Mesendoderm (in vitro differentiated cells): ENCODE measurements at regions not wholly inside any gene's neighbourhood (a gene's known extent, or its start where the extent isn't known, plus 50 kb on each side); places are given as distances from the start of the nearest gene placed in this dataset.

ENCODE experiments used
- DNase-seq: peaks from one replicate; pipeline ENCODE4 v3.0.0; 2013
- H2AK5ac ChIP-seq: 2 replicates; pipeline ENCODE4 v1.6.1; 2013; ENCODE audit warnings: low read length, inconsistent platforms
- H2BK120ac ChIP-seq: 2 replicates; pipeline ENCODE4 v1.6.1; 2013; ENCODE audit warnings: low read depth, mild to moderate bottlenecking, low read length, moderate library complexity, mixed read lengths
- H2BK15ac ChIP-seq: replicated peaks from 2 replicates; pipeline ENCODE4 v1.6.1; 2013; ENCODE audit warnings: low read depth, mild to moderate bottlenecking, moderate library complexity
- H2BK5ac ChIP-seq: 2 replicates; pipeline ENCODE4 v1.6.1; 2013; ENCODE audit warnings: low read length, inconsistent platforms
- H3K18ac ChIP-seq: 2 replicates; pipeline ENCODE4 v1.6.1; 2013; ENCODE audit warnings: mild to moderate bottlenecking, low read length, mixed read lengths
- H3K23ac ChIP-seq: one replicate; pipeline ENCODE4 v1.6.1; 2013; ENCODE audit warnings: low read length
- H3K27ac ChIP-seq: 2 replicates; pipeline ENCODE4 v1.5.1; 2013; ENCODE audit warnings: low read depth, mild to moderate bottlenecking, inconsistent platforms, low read length, moderate library complexity
- H3K27me3 ChIP-seq: 2 replicates; pipeline ENCODE4 v1.6.1; 2013; ENCODE audit warnings: low read length, control low read depth, mild to moderate bottlenecking, inconsistent platforms; ENCODE audit not compliant: insufficient read depth, poor library complexity
- H3K36me3 ChIP-seq: 2 replicates; pipeline ENCODE4 v1.6.1; 2013; ENCODE audit warnings: low read length, inconsistent platforms; ENCODE audit not compliant: control insufficient read depth, insufficient read depth
- H3K4ac ChIP-seq: one replicate; pipeline ENCODE4 v1.6.1; 2013; ENCODE audit warnings: low read depth, mild to moderate bottlenecking, low read length, moderate library complexity
- H3K4me1 ChIP-seq: 2 replicates; pipeline ENCODE4 v1.6.1; 2013; ENCODE audit warnings: low read depth, low read length, inconsistent platforms; ENCODE audit not compliant: control insufficient read depth
- H3K4me2 ChIP-seq: 2 replicates; pipeline ENCODE4 v1.6.1; 2013; ENCODE audit warnings: low read length
- H3K4me3 ChIP-seq: 2 replicates; pipeline ENCODE4 v1.5.1; 2013; ENCODE audit warnings: mild to moderate bottlenecking, low read length
- H3K56ac ChIP-seq: one replicate; pipeline ENCODE4 v1.6.1; 2013; ENCODE audit warnings: low read length
- H3K79me1 ChIP-seq: 2 replicates; pipeline ENCODE4 v1.6.1; 2013; ENCODE audit warnings: low read length, inconsistent platforms
- H3K79me2 ChIP-seq: 2 replicates; pipeline ENCODE4 v1.6.1; 2013; ENCODE audit warnings: mild to moderate bottlenecking, low read length; ENCODE audit not compliant: control insufficient read depth, insufficient read depth
- H3K9ac ChIP-seq: 2 replicates; pipeline ENCODE4 v1.6.1; 2013; ENCODE audit warnings: low read length, inconsistent platforms
- H4K5ac ChIP-seq: one replicate; pipeline ENCODE4 v1.6.1; 2013; ENCODE audit warnings: low read length
- H4K8ac ChIP-seq: one replicate; pipeline ENCODE4 v1.6.1; 2013; ENCODE audit warnings: low read depth, mild to moderate bottlenecking, control low read depth, low read length, moderate library complexity
- WGBS: extraction: QIAGEN DNeasy Blood & Tissue Kit; methylation state at CpG from one replicate; pipeline ENCODE4 v1.1.7; 2013; ENCODE audit warnings: low lambda C conversion rate, missing lambda C conversion rate; ENCODE audit not compliant: insufficient coverage; ENCODE audit errors: extremely low coverage; 5-methylcytosine and 5-hydroxymethylcytosine counted together

DNA sequence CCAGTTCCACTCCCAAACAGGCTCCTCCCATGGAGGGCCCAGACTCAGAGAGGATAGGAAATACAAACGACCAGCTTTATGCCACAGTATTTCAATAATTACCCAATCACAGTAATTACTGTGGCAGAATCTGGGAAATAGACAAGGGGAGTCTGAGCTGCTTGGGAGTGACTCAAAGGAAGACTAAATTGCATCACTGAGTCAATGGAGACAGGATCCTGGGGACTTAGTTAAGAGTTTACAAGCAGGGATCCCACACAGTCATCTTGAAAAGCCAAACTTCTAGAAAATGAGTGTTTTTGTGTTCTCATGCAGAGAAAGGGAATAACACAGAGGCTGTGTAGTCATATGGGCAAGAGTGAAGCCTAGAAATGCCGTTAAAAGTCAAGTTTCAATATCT is 1142.1 kb downstream of the CNTNAP5 start:
- H2BK5ac ChIP-seq: no peak overlapping the region
- H3K27ac ChIP-seq: no peak overlapping the region
- H3K27me3 ChIP-seq: no peaks in the 10 kb centered on the region
- H4K5ac ChIP-seq: no peak overlapping the region
- no peaks in the 10 kb centered on the region for H3K4me1 ChIP-seq
- H3K4me2 ChIP-seq: no peak overlapping the region
- no peaks in the 10 kb centered on the region for H3K79me2 ChIP-seq
- no peak overlapping the region for H3K9ac ChIP-seq
- no peak overlapping the region for H4K8ac ChIP-seq
- DNase-seq: no peak
- H3K56ac ChIP-seq: no peak overlapping the region
- H3K4ac ChIP-seq: no peak overlapping the region
- no peak overlapping the region for H2AK5ac ChIP-seq
- no peak overlapping the region for H2BK120ac ChIP-seq
- no peak overlapping the region for H3K18ac ChIP-seq
- no peak overlapping the region for H3K4me3 ChIP-seq
- no peak overlapping the region for H2BK15ac ChIP-seq
- H3K36me3 ChIP-seq: no peaks in the 10 kb centered on the region
- no peaks in the 10 kb centered on the region for H3K79me1 ChIP-seq
- H3K23ac ChIP-seq: no peak overlapping the region
- no CpG with 5 or more reads among the region's 2 CpGs for WGBS

DNA sequence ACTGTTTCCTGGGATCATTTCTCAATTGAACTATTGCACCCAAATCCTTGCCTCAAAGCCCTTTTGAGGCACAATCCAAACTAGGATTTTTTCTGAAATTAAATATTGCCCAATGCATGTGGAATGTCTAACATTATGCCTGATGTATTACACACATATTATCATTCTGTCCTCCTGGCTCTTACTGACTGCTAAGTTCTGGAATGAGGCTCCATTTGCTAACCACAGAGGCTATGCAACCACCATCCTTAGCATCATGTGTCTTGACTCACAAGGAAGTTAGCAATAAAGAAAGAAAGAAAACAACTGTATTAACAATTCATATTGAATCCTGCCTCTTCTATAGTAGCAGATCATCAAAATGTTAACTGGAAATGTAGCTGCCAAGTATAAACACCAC is 1142.7 kb downstream of the CNTNAP5 start:
- Histone ChIP-seq H3K27ac (no peak overlapping the region), H3K56ac (no peak overlapping the region), H3K4ac (no peak overlapping the region), H3K9ac (no peak overlapping the region), H3K4me1 (no peaks in the 10 kb centered on the region), H2AK5ac (no peak overlapping the region), H3K36me3 (no peaks in the 10 kb centered on the region), H3K23ac (no peak overlapping the region), H3K4me3 (no peak overlapping the region), H3K18ac (no peak overlapping the region), H3K79me1 (no peaks in the 10 kb centered on the region), H3K27me3 (no peaks in the 10 kb centered on the region), H2BK120ac (no peak overlapping the region), H4K8ac (no peak overlapping the region), H4K5ac (no peak overlapping the region), H2BK15ac (no peak overlapping the region), H3K4me2 (no peak overlapping the region), H2BK5ac (no peak overlapping the region), H3K79me2 (no peaks in the 10 kb centered on the region)
- DNase-seq: no peak

DNA sequence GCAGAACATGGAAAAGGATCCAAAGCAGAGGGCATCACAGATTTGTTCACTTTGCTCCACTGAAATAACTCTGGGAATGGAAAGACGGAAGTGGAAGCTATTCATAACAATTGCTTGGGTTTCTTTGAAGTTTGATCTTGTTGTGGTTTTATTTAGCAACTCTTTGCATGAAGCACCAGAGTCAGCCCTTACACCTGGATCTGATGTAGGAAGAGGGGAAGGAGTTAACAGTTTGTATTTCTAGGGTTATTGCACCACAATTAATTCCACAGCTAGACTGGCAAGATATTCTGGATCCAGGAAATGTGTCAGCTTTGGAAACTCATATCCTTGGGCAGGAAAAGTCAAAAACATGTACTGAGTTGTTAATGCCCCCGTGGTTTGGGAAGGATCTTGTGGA is 1143.4 kb downstream of the CNTNAP5 start:
- no peak overlapping the region for H3K27ac ChIP-seq
- H3K4me2 ChIP-seq: no peak overlapping the region
- no peak overlapping the region for H2BK15ac ChIP-seq
- H2BK120ac ChIP-seq: no peak overlapping the region
- no peaks in the 10 kb centered on the region for H3K27me3 ChIP-seq
- no peaks in the 10 kb centered on the region for H3K79me2 ChIP-seq
- no peaks in the 10 kb centered on the region for H3K36me3 ChIP-seq
- WGBS: no CpG with 5 or more reads among the region's 2 CpGs
- H4K5ac ChIP-seq: no peak overlapping the region
- no peaks in the 10 kb centered on the region for H3K79me1 ChIP-seq
- no peak overlapping the region for H2BK5ac ChIP-seq
- DNase-seq: no peak
- H3K56ac ChIP-seq: no peak overlapping the region
- no peak overlapping the region for H3K4me3 ChIP-seq
- H2AK5ac ChIP-seq: no peak overlapping the region
- no peak overlapping the region for H4K8ac ChIP-seq
- H3K4me1 ChIP-seq: no peaks in the 10 kb centered on the region
- H3K23ac ChIP-seq: no peak overlapping the region
- H3K9ac ChIP-seq: no peak overlapping the region
- H3K4ac ChIP-seq: no peak overlapping the region
- H3K18ac ChIP-seq: no peak overlapping the region

DNA sequence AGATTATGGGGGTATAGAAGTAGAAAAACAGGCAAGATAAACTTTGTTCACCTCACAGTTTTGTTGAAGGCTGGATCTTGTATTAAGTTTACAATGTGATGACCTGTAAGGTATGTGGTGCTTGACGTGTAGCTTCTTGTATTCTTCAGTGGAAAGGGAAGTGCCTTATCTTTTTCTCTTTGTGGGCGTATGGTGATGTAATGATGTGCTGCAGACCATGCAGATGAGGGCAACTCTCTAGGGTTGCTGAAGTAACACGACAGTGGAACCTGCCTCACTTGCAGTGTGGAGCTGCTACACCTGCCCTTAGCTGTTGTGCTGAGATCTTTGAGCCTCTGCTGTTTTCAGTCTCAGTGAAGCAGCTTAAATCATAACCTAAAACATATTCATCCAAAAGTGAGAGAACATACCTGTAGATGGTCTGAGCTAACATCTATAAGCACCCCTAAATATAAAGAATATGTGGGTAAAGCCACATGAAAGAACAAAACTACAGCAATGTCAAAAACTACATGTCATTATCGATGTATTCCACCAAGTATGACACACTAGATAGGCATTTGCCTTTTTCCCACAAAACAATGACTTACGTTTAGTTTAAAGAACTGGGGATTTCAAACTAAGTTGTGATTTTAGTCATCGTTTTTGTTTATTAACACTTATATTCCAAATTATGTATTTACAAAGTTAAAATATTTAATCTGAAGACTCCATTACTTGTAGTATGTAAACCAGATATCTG is 1144.1 kb downstream of the CNTNAP5 start:
- no peaks in the 10 kb centered on the region for H3K79me1 ChIP-seq
- H3K36me3 ChIP-seq: no peaks in the 10 kb centered on the region
- no peak overlapping the region for H4K8ac ChIP-seq

DNA sequence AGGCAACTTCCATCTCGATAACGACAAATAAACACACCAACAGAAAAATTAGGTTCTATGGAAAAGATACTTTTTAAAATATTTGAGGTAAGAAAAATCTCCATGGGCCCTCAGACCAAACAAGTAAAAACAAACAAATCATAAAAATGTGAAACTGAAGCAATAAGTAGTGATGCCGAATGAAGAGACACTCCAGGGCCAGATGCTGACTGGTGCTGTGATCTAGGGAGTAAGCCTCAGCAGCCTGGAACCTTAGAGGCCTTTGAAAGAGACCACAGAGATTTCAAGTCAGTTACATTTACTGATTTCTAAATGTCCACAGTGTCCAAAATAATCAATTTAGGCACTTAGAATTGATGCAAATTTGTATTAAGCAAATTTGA is 1144.7 kb downstream of the CNTNAP5 start:
- no peak overlapping the region for H2BK5ac ChIP-seq
- no peak overlapping the region for H3K4ac ChIP-seq
- no peak overlapping the region for H3K4me2 ChIP-seq
- H3K27ac ChIP-seq: no peak overlapping the region
- no peak overlapping the region for H3K18ac ChIP-seq
- no peaks in the 10 kb centered on the region for H3K4me1 ChIP-seq
- H3K27me3 ChIP-seq: no peaks in the 10 kb centered on the region
- no peak overlapping the region for H4K8ac ChIP-seq
- no peak overlapping the region for H3K56ac ChIP-seq
- no peak overlapping the region for H3K9ac ChIP-seq
- H3K36me3 ChIP-seq: no peaks in the 10 kb centered on the region
- H2BK15ac ChIP-seq: no peak overlapping the region
- H4K5ac ChIP-seq: no peak overlapping the region
- no CpG with 5 or more reads among the region's 3 CpGs for WGBS
- H3K79me2 ChIP-seq: no peaks in the 10 kb centered on the region
- H3K79me1 ChIP-seq: no peaks in the 10 kb centered on the region
- no peak overlapping the region for H3K4me3 ChIP-seq
- no peak overlapping the region for H2BK120ac ChIP-seq
- no peak for DNase-seq
- H3K23ac ChIP-seq: no peak overlapping the region
- no peak overlapping the region for H2AK5ac ChIP-seq

More for the DNA sequence above, 1144.1 kb downstream of the CNTNAP5 start:
- H3K79me2 ChIP-seq: no peaks in the 10 kb centered on the region
- H3K18ac ChIP-seq: no peak overlapping the region
- no peak overlapping the region for H2BK15ac ChIP-seq
- H3K23ac ChIP-seq: no peak overlapping the region
- no peak overlapping the region for H3K4me2 ChIP-seq
- peak; percentile 3 for DNase-seq
- H3K4me3 ChIP-seq: no peak overlapping the region
- no peak overlapping the region for H3K4ac ChIP-seq
- H3K56ac ChIP-seq: no peak overlapping the region
- no peaks in the 10 kb centered on the region for H3K27me3 ChIP-seq
- no peak overlapping the region for H3K9ac ChIP-seq
- H2BK5ac ChIP-seq: no peak overlapping the region
- H4K5ac ChIP-seq: no peak overlapping the region
- H2BK120ac ChIP-seq: no peak overlapping the region
- no peak overlapping the region for H3K27ac ChIP-seq
- no CpG with 5 or more reads among the region's 6 CpGs for WGBS
- no peak overlapping the region for H2AK5ac ChIP-seq
- H3K4me1 ChIP-seq: no peaks in the 10 kb centered on the region

DNA sequence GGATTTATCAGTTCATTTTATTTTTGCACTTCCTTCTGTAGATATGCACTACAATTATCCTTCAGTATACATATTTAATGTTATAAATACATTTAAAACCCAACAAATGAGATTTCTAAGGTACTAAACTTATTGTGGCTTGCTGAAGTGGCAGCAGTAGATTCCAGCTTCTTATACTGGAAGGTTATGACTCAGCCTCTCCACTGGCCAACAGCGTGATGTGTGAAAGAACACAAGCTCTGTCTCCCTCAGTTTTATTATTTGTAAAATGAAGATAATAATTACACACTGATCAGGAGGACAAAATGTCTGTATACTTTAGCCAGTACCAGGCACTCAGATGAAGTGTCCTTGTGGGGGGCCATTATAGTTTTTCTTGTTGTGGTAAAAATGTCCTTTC is 1147.1 kb downstream of the CNTNAP5 start:
- Histone ChIP-seq H3K79me2 (no peaks in the 10 kb centered on the region), H2BK120ac (no peak overlapping the region), H3K4me1 (no peaks in the 10 kb centered on the region), H3K79me1 (no peaks in the 10 kb centered on the region), H3K9ac (no peak overlapping the region), H2AK5ac (no peak overlapping the region), H3K27me3 (no peaks in the 10 kb centered on the region), H3K56ac (no peak overlapping the region), H3K27ac (no peak overlapping the region), H2BK5ac (no peak overlapping the region), H3K4me2 (no peak overlapping the region), H4K8ac (no peak overlapping the region), H2BK15ac (no peak overlapping the region), H3K36me3 (no peaks in the 10 kb centered on the region), H4K5ac (no peak overlapping the region), H3K18ac (no peak overlapping the region), H3K23ac (no peak overlapping the region), H3K4ac (no peak overlapping the region), H3K4me3 (no peak overlapping the region)
- WGBS: no CpG with 5 or more reads among the region's 1 CpG
- no peak for DNase-seq
